Ovary (tissue), 7 donors: ENCODE measurements at regions not wholly inside any gene's neighbourhood (a gene's known extent, or its start where the extent isn't known, plus 50 kb on each side); places are given as distances from the start of the nearest gene placed in this dataset.

Source experiments
- DNase-seq, 5 donors: peaks; one replicate each; pipeline ENCODE4 v3.0.0-alpha.2; 2019 to 2020
- H3K27ac ChIP-seq, 2 donors: fragments of 200-600 bp; one replicate each; pipeline versions ENCODE4 v1.5.1 to v1.8.0; 2019 to 2022
- H3K27me3 ChIP-seq: fragments of 200-600 bp; one replicate; pipeline ENCODE4 v1.8.0; 2022
- H3K36me3 ChIP-seq: fragments of 200-600 bp; sonication (generic); one replicate; pipeline ENCODE4 v1.5.1; 2019
- H3K4me1 ChIP-seq: one replicate; pipeline ENCODE4 v1.8.1; 2013; ENCODE audit warnings: mild to moderate bottlenecking, moderate library complexity; ENCODE audit not compliant: insufficient read depth
- H3K4me3 ChIP-seq: fragments of 200-600 bp; sonication (generic); one replicate; pipeline ENCODE4 v1.5.1; 2017
- H3K9me3 ChIP-seq, 2 donors: fragments of 200-600 bp in 1 of 2; sonication (generic) in 1 of 2; one replicate each; pipeline versions ENCODE4 v1.5.1 to v1.8.1; 2013 to 2019; ENCODE audit warnings: mild to moderate bottlenecking in 1 of 2, moderate library complexity in 1 of 2
- EP300 ChIP-seq: sonication (generic); formaldehyde crosslinking; IDR thresholded peaks from one replicate; pipeline ENCODE4 v1.6.1; 2017; ENCODE audit warnings: antibody characterized with exemption
- POLR2A ChIP-seq: fragments of 450-650 bp; IDR thresholded peaks from one replicate; pipeline ENCODE4 v1.6.1; 2017; ENCODE audit warnings: antibody characterized with exemption, mild to moderate bottlenecking, moderate library complexity
- WGBS, 3 donors: extraction: QIAGEN DNeasy Blood & Tissue Kit in 1 of 3; methylation state at CpG; one replicate each; pipeline versions ENCODE4 v1.1.5 to v1.1.7; 2013 to 2017; 5-methylcytosine and 5-hydroxymethylcytosine counted together
- intact Hi-C, 4 donors: fragments of 100-400 bp; cut with DNase I; formaldehyde crosslinking; loops; one replicate each; pipeline versions ENCODE4 v1.11.0 to v1.15.1; 2022 to 2023
- TF ChIP-seq, protein P1 (sequence below), 3 donors: fragments of 450-650 bp in 2 of 3; fragments of 200-600 bp in 1 of 3; IDR thresholded peaks; one replicate each; pipeline versions ENCODE4 v1.5.1 to v1.8.0; 2016 to 2022; ENCODE audit warnings: antibody characterized with exemption in 3 of 3, mild to moderate bottlenecking in 1 of 3
- donor health status: DM: no; HTN: no; CAD: no; lungs with moderate emphysema.
- donor health status: DM: no; HTN: no; CAD: no.
- donor health status: Bipolar disorder and iron deficiency.
- donor health status: DM: no; HTN: no; CAD: no.
- donor health status: DM: yes; HTN: yes; CAD: no.

GRCh38 chr11:26219183-26220117, 112.5 kb upstream of the ANO3 start:
- no peak for DNase-seq
- Histone ChIP-seq H3K9me3 (no peaks in the 10 kb centered on the region), H3K27ac (no peak overlapping the region), H3K4me3 (no peak overlapping the region), H3K36me3 (no peaks in the 10 kb centered on the region), H3K27me3 (no peaks in the 10 kb centered on the region), H3K4me1 (peaks cover 2% of the 10 kb centered on the region)
- intact Hi-C loops = loop anchor here in 3 of 4 donors (5.0 kb wide), 1 partner anchor 237 kb away; no protein-coding TSS in a partner anchor
- 10 to 32% (median 13%) methylated on average over 4 of the region's 4 CpGs for WGBS, 3 donors
- TF ChIP-seq POLR2A = no peak
- TF ChIP-seq EP300 = no peak
- TF ChIP-seq, protein P1, sequence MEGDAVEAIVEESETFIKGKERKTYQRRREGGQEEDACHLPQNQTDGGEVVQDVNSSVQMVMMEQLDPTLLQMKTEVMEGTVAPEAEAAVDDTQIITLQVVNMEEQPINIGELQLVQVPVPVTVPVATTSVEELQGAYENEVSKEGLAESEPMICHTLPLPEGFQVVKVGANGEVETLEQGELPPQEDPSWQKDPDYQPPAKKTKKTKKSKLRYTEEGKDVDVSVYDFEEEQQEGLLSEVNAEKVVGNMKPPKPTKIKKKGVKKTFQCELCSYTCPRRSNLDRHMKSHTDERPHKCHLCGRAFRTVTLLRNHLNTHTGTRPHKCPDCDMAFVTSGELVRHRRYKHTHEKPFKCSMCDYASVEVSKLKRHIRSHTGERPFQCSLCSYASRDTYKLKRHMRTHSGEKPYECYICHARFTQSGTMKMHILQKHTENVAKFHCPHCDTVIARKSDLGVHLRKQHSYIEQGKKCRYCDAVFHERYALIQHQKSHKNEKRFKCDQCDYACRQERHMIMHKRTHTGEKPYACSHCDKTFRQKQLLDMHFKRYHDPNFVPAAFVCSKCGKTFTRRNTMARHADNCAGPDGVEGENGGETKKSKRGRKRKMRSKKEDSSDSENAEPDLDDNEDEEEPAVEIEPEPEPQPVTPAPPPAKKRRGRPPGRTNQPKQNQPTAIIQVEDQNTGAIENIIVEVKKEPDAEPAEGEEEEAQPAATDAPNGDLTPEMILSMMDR (IDR thresholded peaks at IDR 0.05) = no peak

DNA sequence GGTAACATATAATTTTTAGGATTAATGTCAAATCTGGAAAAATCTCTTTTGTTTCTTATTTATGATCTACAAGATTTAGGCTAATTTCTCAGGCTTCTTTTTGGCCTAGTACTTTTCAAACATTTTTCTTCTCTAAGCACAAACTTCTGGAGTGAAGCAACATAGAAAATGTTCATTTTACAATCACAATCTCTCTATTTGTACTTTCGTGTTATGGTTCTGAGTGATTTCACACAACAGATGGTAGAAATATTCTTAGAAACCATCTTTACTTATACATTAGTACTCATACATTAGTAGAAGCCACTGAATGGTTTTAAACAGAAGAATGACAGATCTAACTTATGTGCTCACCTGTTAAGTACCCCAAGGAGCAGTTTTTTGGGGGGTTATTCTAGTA, 106.3 kb upstream of the ANO3 start:
- Histone ChIP-seq H3K36me3 (no peaks in the 10 kb centered on the region), H3K9me3 (no peaks in the 10 kb centered on the region), H3K27me3 (no peaks in the 10 kb centered on the region), H3K4me3 (no peak overlapping the region), H3K4me1 (no peaks in the 10 kb centered on the region), H3K27ac (no peak overlapping the region)
- 81 to 93% (median 91%) methylated on average over 1 of the region's 1 CpG for WGBS, 3 donors
- DNase-seq = no peak
- intact Hi-C loops = loop anchor here in 1 of 4 donors (5.0 kb wide), 1 partner anchor 243 kb away; no protein-coding TSS in a partner anchor
- TF ChIP-seq, protein P1 (IDR thresholded peaks at IDR 0.05) = no peak
- TF ChIP-seq EP300 (no peak), POLR2A (no peak)

DNA sequence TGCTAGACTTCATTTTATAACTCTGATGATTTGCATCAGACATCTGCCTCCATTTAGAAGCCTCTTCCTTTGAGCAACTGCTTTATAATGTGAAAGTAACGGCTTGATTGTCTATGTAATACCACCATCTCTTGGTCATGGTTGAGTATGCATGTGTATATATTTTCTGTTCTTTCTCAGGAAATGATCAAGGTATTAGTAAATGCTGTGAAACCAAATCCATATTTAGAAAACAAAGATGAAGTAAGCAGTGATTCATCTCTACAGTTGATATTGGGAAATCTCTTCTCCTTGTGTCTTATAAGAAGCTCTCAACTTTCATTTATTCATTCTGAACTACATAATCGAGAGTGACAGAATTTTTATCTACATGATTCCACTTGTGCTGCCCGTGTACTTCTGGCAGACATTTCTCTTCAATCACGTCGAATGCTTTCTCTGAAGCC, 104.6 kb upstream of the ANO3 start:
- 9 to 21% (median 9%) methylated on average over 5 of the region's 5 CpGs for WGBS, 3 donors
- no peaks in the 10 kb centered on the region for H3K36me3 ChIP-seq
- DNase-seq = no peak
- no peaks in the 10 kb centered on the region for H3K27me3 ChIP-seq
- TF ChIP-seq POLR2A (no peak), EP300 (no peak)
- TF ChIP-seq, protein P1 (IDR thresholded peaks at IDR 0.05) = peak; percentile 24 to 57 (median 27)
- no peaks in the 10 kb centered on the region for H3K4me1 ChIP-seq
- intact Hi-C loops = loop anchor here in 1 of 4 donors (5.0 kb wide), 1 partner anchor 245 kb away; no protein-coding TSS in a partner anchor
- no peak overlapping the region for H3K4me3 ChIP-seq
- H3K9me3 ChIP-seq = no peaks in the 10 kb centered on the region
- H3K27ac ChIP-seq = no peak overlapping the region

- intact Hi-C loops = loop anchor here in 1 of 4 donors (5.0 kb wide), 1 partner anchor 246 kb away; no protein-coding TSS in a partner anchor
- DNase-seq = no peak
- no peak overlapping the region for H3K4me3 ChIP-seq
- H3K27ac ChIP-seq = no peak overlapping the region
- no peaks in the 10 kb centered on the region for H3K27me3 ChIP-seq
- TF ChIP-seq EP300 = no peak
- no peak for TF ChIP-seq POLR2A
- TF ChIP-seq, protein P1 (IDR thresholded peaks at IDR 0.05) = no peak
- H3K36me3 ChIP-seq = no peaks in the 10 kb centered on the region
- 3 to 35% (median 5%) methylated on average over 3 of the region's 3 CpGs for WGBS, 3 donors
- H3K9me3 ChIP-seq = no peaks in the 10 kb centered on the region
- H3K4me1 ChIP-seq = no peaks in the 10 kb centered on the region
Measured at GRCh38 chr11:26227883-26228502, 103.9 kb upstream of the ANO3 start.
